A549 (cell line): ENCODE measurements at regions not wholly inside any gene's neighbourhood (a gene's known extent, or its start where the extent isn't known, plus 50 kb on each side); places are given as distances from the start of the nearest gene placed in this dataset.

Experiments
- ATAC-seq, 2 experiments: fragments of 200-7000 bp in 1 of 2; fragments of >200 bp in 1 of 2; cut with Nextera tagmentation in 1 of 2; cut with Tn5 transposase in 1 of 2; 3 replicates each; pipeline versions ENCODE4 v1.8.0 to v1.9.1; 2018 to 2020; ENCODE audit warnings: mild to moderate bottlenecking in 1 of 2, moderate library complexity in 1 of 2
- CTCF ChIA-PET: fragments of 300-600 bp; sonication (Branson Sonifier 250); formaldehyde crosslinking; extraction: SDS; loops from one replicate; lab custom pipeline; 2021; ENCODE audit warnings: antibody characterized with exemption, inconsistent platforms; lab: Yijun Ruan, JAX
- POLR2A ChIA-PET: fragments of 350-600 bp; formaldehyde crosslinking; extraction: SDS; loops from one replicate; lab custom pipeline; 2021; ENCODE audit warnings: antibody characterized with exemption, inconsistent platforms; lab: Yijun Ruan, JAX
- DNase-seq, 2 experiments: peaks; one replicate each; pipeline versions ENCODE4 v3.0.0 to v3.0.0-alpha.2; 2011 to 2016; ENCODE audit warnings: low read depth in 1 of 2, low spot score in 1 of 2
- FAIRE-seq: peaks from 2 replicates; lab custom pipeline; 2011; peaks lifted over from hg19 to GRCh38; lab: Jason Lieb, UNC
- H3K27ac ChIP-seq, 2 experiments: fragments of >200 bp; sonication (Bioruptor Twin); formaldehyde crosslinking; 3 replicates each; pipeline ENCODE4 v1.5.1; 2016 to 2017
- H3K4me1 ChIP-seq: fragments of >200 bp; sonication (Bioruptor Twin); formaldehyde crosslinking; 3 replicates; pipeline ENCODE4 v1.6.1; 2016
- H3K4me2 ChIP-seq: fragments of >200 bp; sonication (Bioruptor Twin); formaldehyde crosslinking; 3 replicates; pipeline ENCODE4 v1.6.1; 2016
- H3K4me3 ChIP-seq: fragments of >200 bp; sonication (Bioruptor Twin); formaldehyde crosslinking; 3 replicates; pipeline ENCODE4 v1.5.1; 2016
- H3K9me3 ChIP-seq: fragments of >200 bp; sonication (Bioruptor Twin); formaldehyde crosslinking; 3 replicates; pipeline ENCODE4 v1.6.1; 2016
- BHLHE40 ChIP-seq: IDR thresholded peaks from 2 replicates; pipeline ENCODE4 v1.6.1; 2012; ENCODE audit warnings: low read depth, low read length, inconsistent platforms
- CBX8 ChIP-seq: fragments of 200-600 bp; sonication (generic); IDR thresholded peaks from 2 replicates; pipeline ENCODE4 v1.6.1; 2016
- CEBPB ChIP-seq, 2 experiments: fragments of >200 bp in 1 of 2; sonication (Bioruptor Twin) in 1 of 2; formaldehyde crosslinking in 1 of 2; IDR thresholded peaks; 2 replicates each; pipeline ENCODE4 v1.6.1; 2012 to 2016
- CHD2 ChIP-seq: fragments of 150-350 bp; IDR thresholded peaks from 2 replicates; pipeline ENCODE4 v1.6.1; 2014; ENCODE audit warnings: low read length; ENCODE audit not compliant: partially characterized antibody
- CHD4 ChIP-seq: fragments of 200-600 bp; sonication (generic); IDR thresholded peaks from 2 replicates; pipeline ENCODE4 v1.6.1; 2016; ENCODE audit warnings: antibody characterized with exemption, mild to moderate bottlenecking, borderline replicate concordance
- EHF ChIP-seq: fragments of 250-450 bp; sonication (Bioruptor Pico); IDR thresholded peaks from 2 replicates; pipeline ENCODE4 v1.5.0; 2020; ENCODE audit warnings: mild to moderate bottlenecking
- ESRRA ChIP-seq: fragments of 150-350 bp; IDR thresholded peaks from 2 replicates; pipeline ENCODE4 v1.6.1; 2014; ENCODE audit warnings: mild to moderate bottlenecking, low read length, borderline replicate concordance
- GATA3 ChIP-seq: IDR thresholded peaks from 2 replicates; pipeline ENCODE4 v1.6.1; 2012; ENCODE audit warnings: borderline replicate concordance
- JUN ChIP-seq, 2 experiments: fragments of >200 bp; sonication (Bioruptor Twin); formaldehyde crosslinking; IDR thresholded peaks; 2 replicates in 1 of 2; 3 replicates in 1 of 2; pipeline ENCODE4 v1.6.1; 2016 to 2017
- JUNB ChIP-seq: fragments of >200 bp; sonication (Bioruptor Twin); formaldehyde crosslinking; IDR thresholded peaks from 2 replicates; pipeline ENCODE4 v1.6.1; 2016
- KDM1A ChIP-seq: fragments of 200-600 bp; sonication (generic); IDR thresholded peaks from 2 replicates; pipeline ENCODE4 v1.6.1; 2016; ENCODE audit warnings: low read depth, mild to moderate bottlenecking
- MAFK ChIP-seq: fragments of 450-650 bp; IDR thresholded peaks from 2 replicates; pipeline ENCODE4 v1.6.1; 2014; ENCODE audit not compliant: partially characterized antibody
- NFE2L2 ChIP-seq: fragments of 150-350 bp; conservative IDR thresholded peaks from 2 replicates; pipeline ENCODE4 v1.6.1; 2014; ENCODE audit warnings: low read length
- NPAS2 ChIP-seq: fragments of 250-450 bp; sonication (Bioruptor Pico); IDR thresholded peaks from 2 replicates; pipeline ENCODE4 v1.8.0; 2022; ENCODE audit warnings: mild to moderate bottlenecking, moderate library complexity, borderline replicate concordance
- NR3C1 ChIP-seq: fragments of >200 bp; sonication (Bioruptor Twin); formaldehyde crosslinking; IDR thresholded peaks from 3 replicates; pipeline ENCODE4 v1.6.1; 2017
- PHF8 ChIP-seq: fragments of 200-600 bp; sonication (generic); IDR thresholded peaks from 2 replicates; pipeline ENCODE4 v1.6.1; 2016; ENCODE audit warnings: low read depth, mild to moderate bottlenecking, antibody characterized with exemption, moderate library complexity, borderline replicate concordance
- POLR2AphosphoS2 ChIP-seq: conservative IDR thresholded peaks from 2 replicates; pipeline ENCODE4 v1.6.1; 2012; ENCODE audit warnings: low read length, improper control_type of control experiment, inconsistent platforms
- RAD21 ChIP-seq, 2 experiments: fragments of >200 bp in 1 of 2; sonication (Bioruptor Twin) in 1 of 2; formaldehyde crosslinking in 1 of 2; IDR thresholded peaks in 1 of 2; conservative IDR thresholded peaks in 1 of 2; 2 replicates in 1 of 2; 3 replicates in 1 of 2; pipeline ENCODE4 v1.6.1; 2012 to 2018; ENCODE audit warnings: inconsistent platforms in 1 of 2
- RARB ChIP-seq: fragments of 250-450 bp; sonication (Bioruptor Pico); IDR thresholded peaks from 2 replicates; pipeline ENCODE4 v1.8.0; 2021; ENCODE audit warnings: mild to moderate bottlenecking, moderate library complexity
- RFX5 ChIP-seq: fragments of 450-650 bp; IDR thresholded peaks from 2 replicates; pipeline ENCODE4 v1.7.1; 2014; ENCODE audit warnings: antibody characterized with exemption, mild to moderate bottlenecking, moderate library complexity
- ZSCAN20 ChIP-seq: fragments of 250-450 bp; sonication (Bioruptor Pico); IDR thresholded peaks from 2 replicates; pipeline ENCODE4 v1.8.0; 2022; ENCODE audit warnings: mild to moderate bottlenecking, moderate library complexity
- WGBS: methylation state at CpG from one replicate; pipeline ENCODE4 v1.1.6; 2017; ENCODE audit errors: missing lambda C conversion rate; 5-methylcytosine and 5-hydroxymethylcytosine counted together
- TF ChIP-seq, protein P1 (sequence below): fragments of >200 bp; sonication (Bioruptor Twin); formaldehyde crosslinking; IDR thresholded peaks from 3 replicates; pipeline ENCODE4 v1.6.1; 2016
- TF ChIP-seq, protein P2 (sequence below): fragments of 450-650 bp; IDR thresholded peaks from 2 replicates; pipeline ENCODE4 v1.6.1; 2014; ENCODE audit warnings: antibody characterized with exemption
- TF ChIP-seq, protein P3 (sequence below): IDR thresholded peaks from 2 replicates; pipeline ENCODE4 v1.6.1; 2012; ENCODE audit warnings: low read depth, borderline replicate concordance
- TF ChIP-seq, protein P4 (sequence below): fragments of 150-350 bp; IDR thresholded peaks from 2 replicates; pipeline ENCODE4 v1.6.1; 2014; ENCODE audit warnings: low read depth, mild to moderate bottlenecking, low read length
- TF ChIP-seq, protein P5 (sequence below): fragments of 250-450 bp; sonication (Bioruptor Pico); IDR thresholded peaks from 2 replicates; pipeline ENCODE4 v1.5.0; 2020; ENCODE audit warnings: low read depth, mild to moderate bottlenecking, moderate library complexity
- TF ChIP-seq, protein P6 (sequence below): fragments of 250-450 bp; sonication (Bioruptor Pico); IDR thresholded peaks from 2 replicates; pipeline ENCODE4 v1.5.0; 2021; ENCODE audit warnings: mild to moderate bottlenecking, moderate library complexity, borderline replicate concordance

DNA sequence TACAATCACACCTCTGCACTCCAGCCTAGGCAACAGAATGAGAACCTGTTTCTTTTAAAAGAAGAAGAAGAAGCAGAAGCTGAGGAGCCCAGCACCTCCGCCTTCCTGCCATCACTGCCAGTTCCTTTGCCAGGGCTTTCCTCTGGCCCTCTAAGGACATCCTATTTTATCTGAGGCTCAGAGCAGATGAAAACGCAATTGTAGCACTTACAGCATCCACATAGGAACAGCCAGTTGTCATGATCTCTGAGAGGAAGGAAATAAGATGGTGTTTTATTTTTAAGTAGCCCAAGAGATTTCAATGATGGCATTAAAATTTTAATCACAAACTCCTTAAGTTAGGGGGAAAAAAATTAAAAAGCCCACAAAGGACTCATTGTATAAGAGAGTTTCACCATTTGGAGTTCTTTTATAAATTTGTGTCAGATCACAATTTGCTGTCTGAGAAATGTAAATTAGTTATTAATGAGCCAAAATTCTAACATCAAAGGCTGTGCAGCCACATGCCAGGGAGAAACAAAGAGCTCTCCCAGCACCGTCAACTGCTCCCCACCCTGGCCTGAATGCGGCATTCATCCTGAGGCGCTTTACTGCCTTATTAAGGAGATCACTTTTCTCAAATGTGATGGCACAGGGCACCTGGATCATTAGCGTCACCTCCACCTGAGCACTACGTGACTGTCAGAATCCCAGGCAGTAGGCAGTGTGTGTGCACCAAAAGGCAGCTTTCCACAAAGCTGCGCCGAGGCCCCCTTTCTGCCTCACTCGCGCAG is 393.0 kb downstream of the FOXO1 start:
- peaks cover 34% of the 10 kb centered on the region for H3K4me1 ChIP-seq
- H3K4me3 ChIP-seq: no peak overlapping the region
- H3K9me3 ChIP-seq: no peaks in the 10 kb centered on the region
- ATAC-seq: no peak
- H3K27ac ChIP-seq: peak overlapping the region; percentile 33 to 36; a peak in 3 of 6 replicates
- TF ChIP-seq NPAS2 (CRISPR knock-in tag): no peak
- TF ChIP-seq, protein P1, sequence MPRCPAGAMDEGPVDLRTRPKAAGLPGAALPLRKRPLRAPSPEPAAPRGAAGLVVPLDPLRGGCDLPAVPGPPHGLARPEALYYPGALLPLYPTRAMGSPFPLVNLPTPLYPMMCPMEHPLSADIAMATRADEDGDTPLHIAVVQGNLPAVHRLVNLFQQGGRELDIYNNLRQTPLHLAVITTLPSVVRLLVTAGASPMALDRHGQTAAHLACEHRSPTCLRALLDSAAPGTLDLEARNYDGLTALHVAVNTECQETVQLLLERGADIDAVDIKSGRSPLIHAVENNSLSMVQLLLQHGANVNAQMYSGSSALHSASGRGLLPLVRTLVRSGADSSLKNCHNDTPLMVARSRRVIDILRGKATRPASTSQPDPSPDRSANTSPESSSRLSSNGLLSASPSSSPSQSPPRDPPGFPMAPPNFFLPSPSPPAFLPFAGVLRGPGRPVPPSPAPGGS: no peak
- TF ChIP-seq RFX5: no peak
- no peak for TF ChIP-seq BHLHE40
- TF ChIP-seq ESRRA: no peak
- TF ChIP-seq EHF (CRISPR knock-in tag): no peak
- no peak for TF ChIP-seq KDM1A
- no peak for TF ChIP-seq RAD21 (conservative IDR thresholded peaks at IDR 0.05 in 1 of 2, IDR thresholded peaks at IDR 0.05 in 1 of 2)
- TF ChIP-seq, protein P2, sequence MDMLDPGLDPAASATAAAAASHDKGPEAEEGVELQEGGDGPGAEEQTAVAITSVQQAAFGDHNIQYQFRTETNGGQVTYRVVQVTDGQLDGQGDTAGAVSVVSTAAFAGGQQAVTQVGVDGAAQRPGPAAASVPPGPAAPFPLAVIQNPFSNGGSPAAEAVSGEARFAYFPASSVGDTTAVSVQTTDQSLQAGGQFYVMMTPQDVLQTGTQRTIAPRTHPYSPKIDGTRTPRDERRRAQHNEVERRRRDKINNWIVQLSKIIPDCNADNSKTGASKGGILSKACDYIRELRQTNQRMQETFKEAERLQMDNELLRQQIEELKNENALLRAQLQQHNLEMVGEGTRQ: no peak
- no peak for TF ChIP-seq JUNB
- no peak for TF ChIP-seq RARB (CRISPR knock-in tag)
- TF ChIP-seq GATA3: no peak
- TF ChIP-seq NR3C1: no peak
- TF ChIP-seq, protein P3, sequence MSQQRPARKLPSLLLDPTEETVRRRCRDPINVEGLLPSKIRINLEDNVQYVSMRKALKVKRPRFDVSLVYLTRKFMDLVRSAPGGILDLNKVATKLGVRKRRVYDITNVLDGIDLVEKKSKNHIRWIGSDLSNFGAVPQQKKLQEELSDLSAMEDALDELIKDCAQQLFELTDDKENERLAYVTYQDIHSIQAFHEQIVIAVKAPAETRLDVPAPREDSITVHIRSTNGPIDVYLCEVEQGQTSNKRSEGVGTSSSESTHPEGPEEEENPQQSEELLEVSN: no peak
- peak overlapping the region; percentile 45; the same call in 2 of the 3 replicates for H3K4me2 ChIP-seq
- ChIA-PET CTCF (no interaction called here), POLR2A (no interaction called here)
- 95% methylated on average over 11 of the region's 11 CpGs for WGBS
- no peak for DNase-seq
- no peak for FAIRE-seq

DNA sequence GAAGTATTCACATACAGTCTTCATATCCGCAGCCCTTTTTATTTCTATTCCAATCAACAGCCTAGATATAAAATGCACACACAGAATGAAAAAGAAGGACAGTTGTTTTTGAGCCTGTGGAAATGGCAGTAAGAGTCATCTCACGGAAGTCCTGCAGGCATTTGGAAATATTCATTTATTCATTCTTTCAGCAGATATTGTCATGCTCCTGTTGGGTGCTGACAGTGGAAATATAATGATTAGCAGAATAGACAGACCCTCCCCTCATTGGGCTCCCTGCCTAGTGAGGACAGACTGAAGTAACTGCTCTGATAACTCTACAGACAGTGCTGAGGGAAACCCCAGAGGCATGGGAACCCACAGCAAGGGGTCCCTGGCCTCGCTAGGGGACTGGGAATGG is 392.3 kb downstream of the FOXO1 start:
- whole genome bisulfite sequencing: 85% methylated on average over 3 of the region's 3 CpGs
- H3K4me2 ChIP-seq: no peak overlapping the region
- no peak for DNase-seq
- H3K27ac ChIP-seq: peak overlapping the region in 1 of 2 experiments; percentile 51; a peak in 2 of 6 replicates
- ChIA-PET CTCF (no interaction called here), POLR2A (no interaction called here)
- no peaks in the 10 kb centered on the region for H3K9me3 ChIP-seq
- no peak for FAIRE-seq
- no peak overlapping the region for H3K4me3 ChIP-seq
- H3K4me1 ChIP-seq: peaks cover 34% of the 10 kb centered on the region
- no peak for ATAC-seq
- TF ChIP-seq POLR2AphosphoS2 (no peak), NFE2L2 (no peak), CHD2 (no peak), ZSCAN20 (CRISPR knock-in tag) (no peak), JUN (IDR thresholded peaks at IDR 0.05) (no peak), NPAS2 (CRISPR knock-in tag) (no peak), CEBPB (IDR thresholded peaks at IDR 0.05) (no peak), PHF8 (no peak), GATA3 (no peak), EHF (CRISPR knock-in tag) (no peak), CBX8 (no peak), RARB (CRISPR knock-in tag) (no peak), CHD4 (no peak), MAFK (no peak)
- TF ChIP-seq, protein P4, sequence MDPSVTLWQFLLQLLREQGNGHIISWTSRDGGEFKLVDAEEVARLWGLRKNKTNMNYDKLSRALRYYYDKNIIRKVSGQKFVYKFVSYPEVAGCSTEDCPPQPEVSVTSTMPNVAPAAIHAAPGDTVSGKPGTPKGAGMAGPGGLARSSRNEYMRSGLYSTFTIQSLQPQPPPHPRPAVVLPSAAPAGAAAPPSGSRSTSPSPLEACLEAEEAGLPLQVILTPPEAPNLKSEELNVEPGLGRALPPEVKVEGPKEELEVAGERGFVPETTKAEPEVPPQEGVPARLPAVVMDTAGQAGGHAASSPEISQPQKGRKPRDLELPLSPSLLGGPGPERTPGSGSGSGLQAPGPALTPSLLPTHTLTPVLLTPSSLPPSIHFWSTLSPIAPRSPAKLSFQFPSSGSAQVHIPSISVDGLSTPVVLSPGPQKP: no peak
- TF ChIP-seq, protein P5, sequence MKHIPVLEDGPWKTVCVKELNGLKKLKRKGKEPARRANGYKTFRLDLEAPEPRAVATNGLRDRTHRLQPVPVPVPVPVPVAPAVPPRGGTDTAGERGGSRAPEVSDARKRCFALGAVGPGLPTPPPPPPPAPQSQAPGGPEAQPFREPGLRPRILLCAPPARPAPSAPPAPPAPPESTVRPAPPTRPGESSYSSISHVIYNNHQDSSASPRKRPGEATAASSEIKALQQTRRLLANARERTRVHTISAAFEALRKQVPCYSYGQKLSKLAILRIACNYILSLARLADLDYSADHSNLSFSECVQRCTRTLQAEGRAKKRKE: no peak
- TF ChIP-seq, protein P6, sequence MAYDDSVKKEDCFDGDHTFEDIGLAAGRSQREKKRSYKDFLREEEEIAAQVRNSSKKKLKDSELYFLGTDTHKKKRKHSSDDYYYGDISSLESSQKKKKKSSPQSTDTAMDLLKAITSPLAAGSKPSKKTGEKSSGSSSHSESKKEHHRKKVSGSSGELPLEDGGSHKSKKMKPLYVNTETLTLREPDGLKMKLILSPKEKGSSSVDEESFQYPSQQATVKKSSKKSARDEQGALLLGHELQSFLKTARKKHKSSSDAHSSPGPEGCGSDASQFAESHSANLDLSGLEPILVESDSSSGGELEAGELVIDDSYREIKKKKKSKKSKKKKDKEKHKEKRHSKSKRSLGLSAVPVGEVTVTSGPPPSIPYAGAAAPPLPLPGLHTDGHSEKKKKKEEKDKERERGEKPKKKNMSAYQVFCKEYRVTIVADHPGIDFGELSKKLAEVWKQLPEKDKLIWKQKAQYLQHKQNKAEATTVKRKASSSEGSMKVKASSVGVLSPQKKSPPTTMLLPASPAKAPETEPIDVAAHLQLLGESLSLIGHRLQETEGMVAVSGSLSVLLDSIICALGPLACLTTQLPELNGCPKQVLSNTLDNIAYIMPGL: no peak
- TF ChIP-seq, protein P2: no peak
- TF ChIP-seq, all 56 proteins: peak for 0
